ENCODE measurements at regions not wholly inside any gene's neighbourhood (a gene's known extent, or its start where the extent isn't known, plus 50 kb on each side); places are given as distances from the start of the nearest gene placed in this dataset.

DNA sequence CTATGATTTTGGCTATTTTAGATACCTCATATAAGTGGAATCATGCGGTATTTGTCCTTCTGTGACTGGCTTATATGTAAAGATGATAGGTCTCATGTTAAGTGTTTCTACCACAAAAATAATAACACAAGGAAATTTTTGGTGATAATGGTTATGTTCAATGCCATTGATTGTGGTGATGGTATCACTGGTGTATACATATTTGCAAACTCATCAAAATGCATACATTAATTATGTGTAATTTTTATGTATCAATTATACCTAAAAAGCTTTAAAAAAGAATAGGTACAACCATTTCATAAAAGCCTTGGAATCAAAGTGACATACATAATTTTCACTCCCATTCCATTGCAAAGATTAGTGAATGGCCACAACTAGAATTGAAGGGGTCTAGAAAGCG, 178.3 kb upstream of the FMR1 start:
- TF ChIP-seq EGR1 (IDR thresholded peaks at IDR 0.05): no peak
- TF ChIP-seq REST (IDR thresholded peaks at IDR 0.05; ENCODE audit: low read depth): no peak
- no peak for TF ChIP-seq EP300 (IDR thresholded peaks at IDR 0.05; ENCODE audit: borderline replicate concordance)
- TF ChIP-seq, protein P1, sequence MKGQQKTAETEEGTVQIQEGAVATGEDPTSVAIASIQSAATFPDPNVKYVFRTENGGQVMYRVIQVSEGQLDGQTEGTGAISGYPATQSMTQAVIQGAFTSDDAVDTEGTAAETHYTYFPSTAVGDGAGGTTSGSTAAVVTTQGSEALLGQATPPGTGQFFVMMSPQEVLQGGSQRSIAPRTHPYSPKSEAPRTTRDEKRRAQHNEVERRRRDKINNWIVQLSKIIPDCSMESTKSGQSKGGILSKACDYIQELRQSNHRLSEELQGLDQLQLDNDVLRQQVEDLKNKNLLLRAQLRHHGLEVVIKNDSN (IDR thresholded peaks at IDR 0.05): no peak
- TF ChIP-seq CREB1 (IDR thresholded peaks at IDR 0.05; ENCODE audit: low read depth): no peak
- TF ChIP-seq TEAD4 (IDR thresholded peaks at IDR 0.05): no peak
- TF ChIP-seq, protein P2, sequence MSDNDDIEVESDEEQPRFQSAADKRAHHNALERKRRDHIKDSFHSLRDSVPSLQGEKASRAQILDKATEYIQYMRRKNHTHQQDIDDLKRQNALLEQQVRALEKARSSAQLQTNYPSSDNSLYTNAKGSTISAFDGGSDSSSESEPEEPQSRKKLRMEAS (IDR thresholded peaks at IDR 0.05): no peak
